HAP-1 (cell line): ENCODE measurements at regions not wholly inside any gene's neighbourhood (a gene's known extent, or its start where the extent isn't known, plus 50 kb on each side); places are given as distances from the start of the nearest gene placed in this dataset.
"Not testable (repeated sequence)": the region's sequence is repeated elsewhere in the genome, so short reads cannot be mapped to it uniquely, and the experiment has no call there.

ENCODE experiments used
- DNase-seq, 2 experiments: peaks; one replicate each; pipeline ENCODE4 v3.0.0-alpha.2; 2016 to 2020; ENCODE audit warnings: low spot score in 2 of 2
- H3K27me3 ChIP-seq: fragments of 250-450 bp; sonication (Bioruptor Pico); 2 replicates; pipeline ENCODE4 v1.5.1; 2020; ENCODE audit warnings: low read depth, mild to moderate bottlenecking, moderate library complexity
- H3K36me3 ChIP-seq: fragments of 250-450 bp; sonication (Bioruptor Pico); replicated peaks from 2 replicates; pipeline ENCODE4 v1.5.1; 2020; ENCODE audit warnings: mild to moderate bottlenecking
- H3K4me1 ChIP-seq: fragments of 250-450 bp; sonication (Bioruptor Pico); 2 replicates; pipeline ENCODE4 v1.5.1; 2020; ENCODE audit warnings: mild to moderate bottlenecking
- H3K4me3 ChIP-seq: fragments of 250-450 bp; sonication (Bioruptor Pico); 2 replicates; pipeline ENCODE4 v1.5.1; 2020; ENCODE audit warnings: mild to moderate bottlenecking, moderate library complexity
- H3K9me3 ChIP-seq: fragments of 250-450 bp; sonication (Bioruptor Pico); 2 replicates; pipeline ENCODE4 v1.5.1; 2020; ENCODE audit warnings: mild to moderate bottlenecking, moderate library complexity
- in situ Hi-C: fragments of 300-500 bp; cut with MboI; formaldehyde crosslinking; loops from 3 replicates; pipeline ENCODE4 v1.14.3; 2020; ENCODE audit warnings: low sequenced_read_pairs, inconsistent platforms, mixed read lengths

DNA sequence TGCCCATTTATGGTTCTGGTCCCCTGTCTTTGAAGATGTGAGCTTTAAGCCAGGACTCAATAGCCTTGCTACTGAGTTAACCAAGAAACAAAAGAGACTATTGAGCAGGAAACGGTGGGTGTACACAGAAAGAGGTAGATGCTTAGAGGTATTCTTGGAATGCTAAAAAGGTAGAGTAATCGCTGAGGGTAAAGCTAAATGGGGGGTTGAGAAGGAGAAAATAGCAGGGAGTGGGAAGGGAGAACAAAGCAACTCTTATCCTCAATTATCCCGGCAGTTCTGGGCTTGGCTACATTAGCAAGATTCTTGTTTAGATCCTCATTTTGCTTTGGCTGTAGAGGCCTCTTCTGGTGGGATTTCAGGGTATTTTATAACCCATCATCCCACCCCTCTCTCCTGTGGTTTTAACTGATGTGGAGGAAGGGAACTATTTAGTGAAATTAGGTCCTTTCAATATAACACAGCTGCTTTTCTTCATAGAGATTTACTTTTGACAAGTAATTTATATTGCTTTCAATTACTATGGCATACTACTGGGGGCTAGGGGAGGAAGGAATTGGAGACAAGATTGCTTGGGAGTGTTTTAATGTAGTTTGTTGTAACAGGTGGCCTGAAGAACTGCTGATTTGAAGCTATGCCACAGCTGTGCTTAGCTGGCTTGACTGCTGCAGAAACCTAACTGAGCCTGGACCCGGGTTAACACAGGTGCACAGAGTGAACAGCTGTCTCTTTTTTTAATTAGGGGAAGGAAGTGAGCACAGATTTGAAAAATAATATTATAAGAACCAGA is 234.3 kb upstream of the CCDC54 start:
- Histone ChIP-seq H3K9me3 (no peaks in the 10 kb centered on the region), H3K27me3 (no peaks in the 10 kb centered on the region), H3K4me1 (no peaks in the 10 kb centered on the region), H3K36me3 (no peaks in the 10 kb centered on the region), H3K4me3 (no peak overlapping the region)
- peak in 1 of 2 experiments; percentile 34 for DNase-seq
- in situ Hi-C loops, result no loop called here

DNA sequence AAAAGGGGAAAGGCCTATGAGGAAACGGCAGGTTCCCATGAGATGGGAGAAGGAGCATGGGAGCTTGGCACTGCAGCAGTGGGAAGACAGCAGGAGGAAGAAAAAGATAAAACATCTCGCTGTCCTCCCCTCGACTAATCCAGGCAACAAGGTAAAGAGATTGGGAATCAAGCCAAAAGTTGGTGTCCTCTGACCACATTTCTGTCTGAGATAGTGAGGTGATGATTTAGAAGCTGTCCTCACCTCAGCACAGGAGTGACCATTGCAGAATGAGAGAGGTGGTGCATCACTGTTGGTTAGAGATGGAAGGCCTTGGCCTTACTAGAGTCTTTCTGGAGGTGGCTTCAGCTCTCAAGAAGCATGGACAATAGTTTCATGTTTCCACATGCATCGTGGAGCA is 226.6 kb upstream of the CCDC54 start:
- in situ Hi-C loops, result no loop called here
- Histone ChIP-seq H3K9me3 (no peaks in the 10 kb centered on the region), H3K4me1 (no peaks in the 10 kb centered on the region), H3K27me3 (no peaks in the 10 kb centered on the region), H3K4me3 (no peak overlapping the region), H3K36me3 (no peaks in the 10 kb centered on the region)
- no peak for DNase-seq

DNA sequence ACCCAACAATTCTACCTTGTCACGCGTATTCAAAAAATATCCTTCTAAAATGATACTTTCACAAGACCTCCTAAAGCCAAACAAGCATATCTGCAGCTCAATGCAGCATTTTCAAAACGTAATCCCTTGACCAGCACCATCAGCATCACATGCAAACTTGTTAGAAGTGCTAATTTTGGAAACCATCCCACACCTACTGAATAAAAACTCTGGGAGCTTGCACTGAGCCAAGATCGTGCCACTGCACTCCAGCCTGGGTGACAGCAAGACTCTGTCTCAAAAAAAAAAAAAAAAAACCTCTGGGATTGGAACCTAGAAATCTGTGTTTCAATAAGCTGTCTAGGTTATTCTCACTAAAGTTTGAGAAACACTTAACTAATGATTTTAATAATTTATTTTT is 223.3 kb upstream of the CCDC54 start:
- DNase-seq, result no peak
- no peaks in the 10 kb centered on the region for H3K36me3 ChIP-seq
- H3K4me3 ChIP-seq, result no peak overlapping the region
- H3K4me1 ChIP-seq, result no peaks in the 10 kb centered on the region
- no peaks in the 10 kb centered on the region for H3K9me3 ChIP-seq
- in situ Hi-C loops, result no loop called here
- no peaks in the 10 kb centered on the region for H3K27me3 ChIP-seq

DNA sequence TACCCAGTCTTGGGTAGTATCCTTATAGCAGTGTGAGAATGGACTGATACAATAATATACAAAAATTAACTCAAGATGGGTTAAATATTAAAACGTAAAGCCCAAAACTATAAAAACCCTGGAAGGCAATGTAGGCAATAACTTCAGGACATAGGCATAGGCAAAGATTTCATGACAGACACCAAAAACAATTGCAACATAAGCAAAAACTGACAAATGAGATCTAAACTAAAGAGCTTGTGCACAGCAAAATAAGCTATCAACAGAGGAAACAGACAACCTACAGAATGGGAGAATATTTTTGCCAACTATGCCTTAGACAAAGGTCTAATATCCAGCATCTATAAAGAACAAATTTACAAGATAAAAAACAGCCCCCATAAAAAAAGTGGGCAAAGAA is 204.8 kb upstream of the CCDC54 start:
- Histone ChIP-seq H3K4me3 (no peak overlapping the region), H3K27me3 (no peaks in the 10 kb centered on the region), H3K36me3 (no peaks in the 10 kb centered on the region), H3K9me3 (no peaks in the 10 kb centered on the region), H3K4me1 (no peaks in the 10 kb centered on the region)
- no peak for DNase-seq
- in situ Hi-C loops, result no loop called here

DNA sequence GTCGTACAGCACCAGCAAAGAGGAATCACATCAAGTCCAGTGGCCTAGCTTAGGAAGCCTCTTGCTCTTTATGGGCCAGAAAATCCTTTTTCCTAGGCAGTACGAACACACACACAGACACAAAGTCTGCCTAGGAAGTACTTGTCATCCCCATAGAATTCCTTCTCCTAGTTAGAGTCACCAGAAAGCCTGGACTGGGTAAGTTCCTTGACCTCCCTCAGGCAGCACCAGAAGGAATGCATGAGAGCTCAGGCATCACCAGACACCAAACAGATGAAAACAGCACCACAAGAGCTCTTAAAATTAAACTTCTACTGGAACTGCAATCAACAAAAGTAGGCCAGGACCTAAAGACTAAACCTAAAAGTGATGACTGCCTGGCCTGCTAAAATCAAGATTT is 192.9 kb upstream of the CCDC54 start:
- H3K4me3 ChIP-seq, result no peak overlapping the region
- no peaks in the 10 kb centered on the region for H3K4me1 ChIP-seq
- in situ Hi-C loops, result no loop called here
- H3K9me3 ChIP-seq, result no peaks in the 10 kb centered on the region
- H3K27me3 ChIP-seq, result no peaks in the 10 kb centered on the region
- DNase-seq, result no peak
- H3K36me3 ChIP-seq, result no peaks in the 10 kb centered on the region

DNA sequence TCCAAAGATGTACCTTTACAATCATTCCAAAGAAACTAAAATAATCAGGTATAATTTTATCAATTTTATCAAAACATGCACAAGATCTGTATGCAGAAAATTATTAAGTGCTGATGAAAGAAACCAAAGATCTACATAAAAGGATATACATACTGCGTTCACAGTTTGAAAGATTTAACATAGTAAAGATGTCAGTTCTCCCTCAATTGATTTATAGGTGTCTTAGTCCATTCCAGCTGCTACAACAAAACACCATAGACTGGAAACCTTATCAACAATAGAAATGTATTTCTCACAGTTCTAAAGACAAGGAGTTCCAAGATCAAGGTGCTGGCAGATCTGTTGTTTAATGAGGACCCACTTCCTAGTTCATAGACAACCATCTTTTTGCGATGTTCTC is 189.0 kb upstream of the CCDC54 start:
- Histone ChIP-seq H3K36me3 (no peaks in the 10 kb centered on the region), H3K4me1 (no peaks in the 10 kb centered on the region), H3K9me3 (no peaks in the 10 kb centered on the region), H3K4me3 (no peak overlapping the region), H3K27me3 (no peaks in the 10 kb centered on the region)
- DNase-seq, result no peak
- in situ Hi-C loops, result no loop called here

DNA sequence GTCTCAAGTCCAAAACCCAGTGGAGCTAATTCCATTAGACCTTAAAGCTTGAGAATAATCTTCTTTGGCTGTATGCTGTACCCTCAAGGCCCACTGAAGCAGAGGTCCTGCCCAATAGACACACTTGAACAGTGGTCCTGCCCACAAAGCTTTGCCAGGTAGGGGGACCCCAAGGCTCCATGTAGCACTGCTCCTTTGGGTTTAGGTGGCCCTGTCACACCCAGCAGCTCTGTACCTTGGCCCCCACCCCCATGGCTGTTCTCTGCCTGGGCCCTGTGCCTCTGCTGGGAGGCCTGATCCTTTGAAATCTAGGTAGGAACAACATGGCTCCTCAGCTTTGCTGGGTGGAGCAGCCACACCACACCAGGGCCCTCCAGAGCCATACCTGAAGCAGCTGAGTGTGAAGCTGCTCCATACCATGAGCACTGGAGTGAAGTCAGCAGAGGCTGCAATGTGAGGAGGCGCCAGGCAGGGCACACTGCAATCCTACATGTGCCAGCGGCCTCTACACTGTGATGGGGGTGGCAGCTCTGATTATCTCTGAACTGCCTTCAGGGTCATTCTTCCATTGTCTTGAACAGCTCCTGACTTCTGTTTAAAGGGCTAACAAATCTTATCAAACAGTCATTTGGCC is 188.0 kb upstream of the CCDC54 start:
- H3K27me3 ChIP-seq, result no peaks in the 10 kb centered on the region
- no peaks in the 10 kb centered on the region for H3K36me3 ChIP-seq

DNA sequence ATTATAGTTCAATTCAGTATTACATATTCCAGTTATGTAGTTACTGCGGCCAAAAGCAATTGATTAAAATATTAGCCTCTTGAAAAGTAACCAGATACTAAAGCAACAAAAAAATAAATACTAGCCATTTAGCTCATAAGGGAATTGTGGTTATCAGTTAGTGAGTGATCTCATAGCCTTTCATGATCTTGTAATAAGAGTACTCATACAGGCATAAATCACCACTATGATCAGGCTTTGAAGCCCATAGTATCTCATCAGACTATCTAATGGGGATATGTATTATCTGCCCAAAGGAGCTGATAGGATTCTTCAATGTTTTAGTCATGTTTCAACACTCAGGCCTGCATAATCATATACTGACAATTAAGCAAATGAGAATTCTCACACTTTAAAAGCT is 184.1 kb upstream of the CCDC54 start:
- peaks cover 4% of the 10 kb centered on the region; the same call in 1 of the 2 replicates for H3K4me1 ChIP-seq
- no peak for DNase-seq

More for the DNA sequence above, 188.0 kb upstream of the CCDC54 start:
- Histone ChIP-seq H3K9me3 (no peaks in the 10 kb centered on the region), H3K4me1 (no peaks in the 10 kb centered on the region), H3K4me3 (no peak overlapping the region)
- in situ Hi-C loops, result no loop called here
- no peak for DNase-seq

DNA sequence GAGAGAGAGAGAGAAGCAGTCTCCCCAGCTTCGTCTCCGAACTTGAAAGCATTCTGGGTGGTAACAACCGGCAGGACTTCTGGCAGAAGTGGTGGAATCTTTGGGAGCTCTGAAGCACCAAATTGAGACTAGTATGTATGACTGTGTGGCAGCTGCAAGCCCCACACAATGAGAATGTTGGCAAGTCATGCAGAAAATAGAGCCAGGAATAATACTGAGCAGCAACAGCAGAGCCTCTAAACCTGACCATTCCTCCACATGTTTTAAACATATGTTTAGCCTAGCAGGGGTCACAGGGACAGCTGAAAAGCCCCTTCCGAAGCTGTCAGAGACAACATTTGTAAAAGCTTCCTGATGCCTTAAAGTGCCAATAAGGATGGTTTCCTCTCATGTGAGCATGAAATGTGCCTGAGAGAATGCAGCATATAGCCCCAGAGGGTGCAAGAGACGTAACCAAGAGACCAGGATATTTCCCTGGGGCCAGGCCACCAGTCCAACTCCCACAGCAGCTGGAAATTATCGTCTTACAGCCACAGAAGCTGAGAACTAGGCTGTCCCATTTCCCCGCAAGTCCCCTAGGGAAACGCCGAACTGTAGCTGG is 178.6 kb upstream of the CCDC54 start:
- no peak overlapping the region for H3K4me3 ChIP-seq
- H3K9me3 ChIP-seq, result no peaks in the 10 kb centered on the region
- no peaks in the 10 kb centered on the region for H3K27me3 ChIP-seq
- no peaks in the 10 kb centered on the region for H3K36me3 ChIP-seq
- in situ Hi-C loops, result no loop called here
- DNase-seq, result no peak
- H3K4me1 ChIP-seq, result peaks cover 4% of the 10 kb centered on the region; the same call in 1 of the 2 replicates

More for the DNA sequence above, 184.1 kb upstream of the CCDC54 start:
- Histone ChIP-seq H3K4me3 (no peak overlapping the region), H3K27me3 (no peaks in the 10 kb centered on the region), H3K36me3 (no peaks in the 10 kb centered on the region), H3K9me3 (no peaks in the 10 kb centered on the region)
- in situ Hi-C loops, result no loop called here

DNA sequence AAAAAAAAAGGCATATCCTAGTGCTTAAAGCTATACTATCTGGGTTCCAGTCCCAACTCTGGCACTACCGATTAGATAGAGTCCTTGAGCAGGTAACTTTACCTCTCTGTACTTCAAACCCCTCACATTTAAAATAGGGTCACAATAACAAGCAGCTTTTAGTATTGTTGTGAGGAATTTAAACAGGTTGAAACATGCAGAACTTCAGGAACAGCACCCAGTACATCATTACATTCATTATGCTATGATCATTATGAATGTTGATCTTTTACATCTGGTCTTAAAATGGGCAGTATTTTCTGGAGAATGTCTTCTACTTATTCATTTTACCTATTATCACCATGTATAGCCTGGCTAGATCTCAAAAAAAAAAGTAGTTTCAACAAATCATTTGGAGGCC is 176.1 kb upstream of the CCDC54 start:
- H3K4me3 ChIP-seq, result no peak overlapping the region

DNA sequence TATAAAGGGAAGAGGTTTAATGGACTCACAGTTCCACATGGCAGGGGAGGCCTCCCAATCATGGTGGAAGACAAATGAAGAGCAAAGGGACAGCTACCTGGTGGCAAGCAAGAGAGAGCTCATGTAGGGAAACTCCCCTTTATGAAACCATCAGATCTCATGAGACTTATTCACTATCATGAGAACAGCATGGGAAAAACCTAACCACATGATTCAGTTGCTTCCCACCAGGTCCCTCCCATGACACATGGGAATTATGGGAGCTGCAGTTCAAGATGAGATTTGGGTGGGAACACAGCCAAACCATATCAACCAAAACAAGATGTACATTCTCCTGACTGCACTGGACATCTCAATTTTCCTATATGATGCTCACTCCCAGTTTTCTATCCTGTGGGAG is 174.4 kb upstream of the CCDC54 start:
- H3K9me3 ChIP-seq, H3K36me3 ChIP-seq, H3K27me3 ChIP-seq, in situ Hi-C loops, H3K4me3 ChIP-seq, H3K4me1 ChIP-seq, DNase-seq: not testable (repeated sequence)

More for the DNA sequence above, 176.1 kb upstream of the CCDC54 start:
- Histone ChIP-seq H3K4me1 (no peaks in the 10 kb centered on the region), H3K36me3 (no peaks in the 10 kb centered on the region), H3K9me3 (no peaks in the 10 kb centered on the region), H3K27me3 (no peaks in the 10 kb centered on the region)
- in situ Hi-C loops, result no loop called here
- DNase-seq, result no peak

DNA sequence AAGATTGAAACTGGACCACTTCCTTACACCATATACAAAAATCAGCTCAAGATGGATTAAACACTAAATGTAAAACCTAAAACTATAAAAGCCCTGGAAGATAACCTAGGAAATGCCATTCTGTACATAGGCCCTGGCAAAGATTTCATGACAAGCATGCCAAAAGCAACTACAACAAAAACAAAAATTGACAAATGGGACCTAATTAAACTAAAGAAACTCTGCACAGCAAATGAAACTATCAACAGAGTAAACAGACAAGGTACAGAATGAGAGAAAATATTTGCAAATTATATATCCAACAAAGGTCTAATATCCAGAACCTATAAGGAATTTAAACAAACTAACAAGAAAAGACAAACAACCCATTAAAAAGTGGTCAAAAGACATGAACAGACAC is 173.1 kb upstream of the CCDC54 start:
- peaks cover 11% of the 10 kb centered on the region for H3K4me1 ChIP-seq

DNA sequence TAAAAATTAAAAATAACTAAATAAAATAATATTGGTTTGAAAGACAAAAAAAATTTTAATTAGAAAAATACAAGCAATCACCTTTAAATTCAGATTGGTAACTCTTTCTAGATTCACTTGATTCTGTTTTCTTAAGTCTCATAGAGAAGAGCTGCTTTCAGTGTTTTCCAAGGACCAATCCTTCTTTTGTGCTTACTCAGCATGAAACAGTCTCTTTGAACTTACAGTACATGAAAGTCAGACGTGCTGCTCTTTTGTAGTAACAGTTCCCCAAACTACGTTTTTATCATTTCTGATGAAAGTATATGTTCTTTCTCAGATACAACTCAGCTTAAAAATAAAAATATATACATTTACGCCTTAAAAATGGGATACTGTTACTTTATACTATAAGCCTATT is 171.9 kb upstream of the CCDC54 start:
- in situ Hi-C loops, result no loop called here
- H3K9me3 ChIP-seq, result no peaks in the 10 kb centered on the region
- no peaks in the 10 kb centered on the region for H3K27me3 ChIP-seq
- H3K4me1 ChIP-seq, result peaks cover 11% of the 10 kb centered on the region
- H3K36me3 ChIP-seq, result no peaks in the 10 kb centered on the region
- H3K4me3 ChIP-seq, result no peak overlapping the region
- no peak for DNase-seq

More for the DNA sequence above, 173.1 kb upstream of the CCDC54 start:
- Histone ChIP-seq H3K36me3 (no peaks in the 10 kb centered on the region), H3K9me3 (no peaks in the 10 kb centered on the region), H3K4me3 (no peak overlapping the region), H3K27me3 (no peaks in the 10 kb centered on the region)
- no peak for DNase-seq
- in situ Hi-C loops, result no loop called here

DNA sequence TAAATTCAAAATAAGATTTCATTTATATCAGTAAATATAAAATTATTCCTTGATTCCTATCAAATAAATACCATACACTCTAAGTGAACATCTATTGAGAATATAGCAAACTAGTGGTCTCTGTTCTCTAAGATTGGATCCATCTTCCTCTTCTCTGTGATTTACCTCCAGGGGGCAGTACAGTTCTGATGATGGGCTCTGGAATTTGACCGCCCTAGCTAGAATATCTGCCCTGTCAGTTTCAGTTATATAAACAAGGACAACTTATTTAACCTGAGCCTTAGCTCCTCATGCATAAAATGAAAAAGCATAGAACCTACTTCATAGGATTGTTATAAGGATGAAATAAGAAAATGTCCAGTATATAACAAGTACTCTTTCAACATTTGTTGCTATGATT is 171.1 kb upstream of the CCDC54 start:
- H3K9me3 ChIP-seq, result no peaks in the 10 kb centered on the region
- in situ Hi-C loops, result no loop called here
- no peaks in the 10 kb centered on the region for H3K27me3 ChIP-seq
- DNase-seq, result peak; percentile 63
- H3K4me3 ChIP-seq, result no peak overlapping the region
- peaks cover 11% of the 10 kb centered on the region for H3K4me1 ChIP-seq
- no peaks in the 10 kb centered on the region for H3K36me3 ChIP-seq
